WTC11 (cell line): ENCODE measurements at regions not wholly inside any gene's neighbourhood (a gene's known extent, or its start where the extent isn't known, plus 50 kb on each side); places are given as distances from the start of the nearest gene placed in this dataset.
"Not testable (repeated sequence)": the region's sequence is repeated elsewhere in the genome, so short reads cannot be mapped to it uniquely, and the experiment has no call there.

ENCODE experiments used
- CTCF ChIP-seq: fragments of 200-600 bp; IDR thresholded peaks from 2 replicates; pipeline ENCODE4 v1.8.0; 2022; ENCODE audit warnings: antibody characterized with exemption
- RELA ChIP-seq: sonication (generic); formaldehyde crosslinking; IDR thresholded peaks from 2 replicates; pipeline ENCODE4 v1.8.1; 2022; ENCODE audit warnings: missing genetic modification reagents, mild to moderate bottlenecking, borderline replicate concordance
- ZNF512 ChIP-seq: sonication (generic); formaldehyde crosslinking; IDR thresholded peaks from 2 replicates; pipeline ENCODE4 v1.8.1; 2022; ENCODE audit warnings: missing genetic modification reagents, borderline replicate concordance

GRCh38 chr19:34562344-34562743 lies 80.8 kb downstream of the WTIP start:
- not testable (repeated sequence) for TF ChIP-seq CTCF; RELA; ZNF512 (CRISPR knock-in tag)
